NOMO-1 treated with dmso at 0.1 percent for 144 hours (cell line): ENCODE measurements at regions not wholly inside any gene's neighbourhood (a gene's known extent, or its start where the extent isn't known, plus 50 kb on each side); places are given as distances from the start of the nearest gene placed in this dataset.
"Not testable (repeated sequence)": the region's sequence is repeated elsewhere in the genome, so short reads cannot be mapped to it uniquely, and the experiment has no call there.

Experiments used
- DNase-seq: peaks from one replicate; lab custom pipeline; 2025; ENCODE audit not compliant: unreplicated experiment; lab: John Stamatoyannopoulos, UW

DNA sequence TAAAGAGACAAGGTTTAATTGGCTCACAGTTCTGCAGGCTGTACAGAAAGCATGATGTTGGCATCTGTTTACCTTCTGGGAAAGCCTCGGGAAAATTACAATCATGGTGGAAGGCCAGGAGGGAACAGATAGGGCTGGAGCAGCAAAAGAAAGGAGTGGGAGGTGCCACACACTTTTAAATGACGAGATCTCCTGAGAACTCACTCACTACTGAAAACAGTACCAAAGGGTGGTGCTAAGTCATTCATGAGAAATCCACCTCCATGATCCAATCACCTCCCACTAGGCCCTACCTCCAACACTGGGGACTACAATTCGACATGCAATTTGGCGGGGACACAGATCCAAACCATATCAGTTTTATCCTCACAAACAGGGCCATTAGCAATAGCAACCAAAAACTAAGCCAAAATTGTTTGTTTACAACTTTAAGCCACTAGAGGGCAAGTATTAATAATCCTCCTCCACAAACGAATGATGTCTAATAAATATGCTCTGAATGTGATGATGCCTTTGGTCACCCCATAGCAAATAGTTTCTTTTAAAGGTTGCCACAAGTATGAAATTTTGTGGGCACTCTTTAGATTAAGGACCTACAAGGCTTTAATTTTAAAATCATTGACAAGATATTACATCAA, 129.2 kb upstream of the NRBF2 start:
- no peak for DNase-seq

DNA sequence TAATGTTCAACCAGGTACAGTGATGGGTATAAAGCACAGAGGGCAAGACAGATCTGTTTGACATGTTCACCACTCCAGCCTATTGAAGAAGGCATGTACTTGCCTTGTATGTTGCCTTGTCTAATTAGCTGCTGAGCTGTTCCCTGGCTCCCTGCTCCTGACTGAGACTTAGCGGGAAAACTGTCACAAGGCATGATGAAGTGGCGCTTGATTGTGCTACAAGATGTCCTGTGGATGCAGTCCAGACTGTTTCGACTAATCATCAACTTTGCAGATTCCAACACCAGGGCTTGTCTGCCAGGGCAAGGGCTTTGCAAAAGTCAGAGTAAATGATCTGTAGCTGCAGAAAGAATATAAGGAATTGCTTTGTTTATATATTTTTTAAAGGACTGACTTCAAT, 136.2 kb upstream of the NRBF2 start:
- DNase-seq: no peak

DNA sequence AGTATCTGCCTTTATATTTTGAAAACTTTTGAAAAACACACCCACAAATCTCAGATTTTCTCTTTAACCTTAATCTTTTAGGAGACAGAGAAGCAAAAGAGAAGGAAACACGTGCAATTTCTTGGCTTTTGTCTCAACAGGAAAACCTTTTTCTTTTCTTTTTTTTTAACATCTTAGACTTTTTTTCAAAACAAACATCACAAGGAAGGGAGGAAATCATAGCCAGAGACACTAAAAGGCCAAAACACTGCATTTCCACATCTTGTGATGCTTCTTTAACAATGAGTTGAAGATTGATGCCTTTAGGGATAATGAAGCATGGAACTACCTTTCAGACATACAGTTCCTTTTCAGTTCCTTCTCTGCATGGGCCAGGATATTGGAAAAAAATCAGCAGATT, 136.6 kb upstream of the NRBF2 start:
- no peak for DNase-seq

DNA sequence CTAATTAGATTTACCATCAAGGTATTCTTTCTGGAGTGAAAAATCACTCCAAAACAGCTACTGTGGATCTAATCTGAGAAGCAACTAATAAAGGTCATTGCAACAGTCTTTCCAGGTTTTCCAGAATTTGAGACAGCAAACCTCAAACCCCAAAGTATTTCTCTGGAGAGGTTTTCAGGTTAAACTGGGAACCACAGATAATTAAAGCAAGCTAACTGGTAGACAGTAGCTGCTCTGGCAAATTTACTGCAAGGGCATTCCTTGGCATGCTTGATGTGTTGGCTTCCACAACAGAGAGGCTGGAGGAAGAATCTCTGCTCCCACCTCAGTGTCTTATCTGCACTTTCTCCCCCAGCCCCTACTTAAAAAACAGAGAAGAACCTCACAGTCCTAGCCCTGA, 140.0 kb upstream of the NRBF2 start:
- no peak for DNase-seq

DNA sequence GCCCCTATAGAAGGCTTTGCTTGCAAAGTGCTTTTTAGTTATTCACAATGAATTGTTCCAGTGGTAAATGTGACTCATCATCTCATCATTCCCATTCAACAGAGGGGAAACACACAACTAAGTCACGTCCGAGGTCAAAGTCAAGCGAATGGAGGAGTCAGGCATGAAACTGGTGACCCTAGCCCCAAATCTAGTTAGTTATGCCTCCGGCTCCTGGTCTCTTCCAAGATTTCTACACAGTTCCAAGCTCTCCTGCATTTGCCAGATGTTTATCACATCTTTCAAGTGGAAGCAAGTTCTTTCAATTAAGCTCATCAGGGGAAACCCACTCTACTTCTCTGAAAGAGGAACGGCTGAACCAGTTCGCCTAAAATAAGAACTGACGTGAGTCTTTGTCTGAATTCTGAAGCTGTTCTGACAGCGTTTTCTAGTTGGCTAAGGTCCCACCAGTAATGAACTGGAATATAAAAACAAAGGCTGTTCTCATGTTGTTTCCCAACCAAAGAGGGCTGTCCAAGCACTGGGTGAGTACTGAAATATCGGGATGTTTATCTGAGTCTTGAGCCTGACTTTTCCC, 140.9 kb upstream of the NRBF2 start:
- DNase-seq: no peak

DNA sequence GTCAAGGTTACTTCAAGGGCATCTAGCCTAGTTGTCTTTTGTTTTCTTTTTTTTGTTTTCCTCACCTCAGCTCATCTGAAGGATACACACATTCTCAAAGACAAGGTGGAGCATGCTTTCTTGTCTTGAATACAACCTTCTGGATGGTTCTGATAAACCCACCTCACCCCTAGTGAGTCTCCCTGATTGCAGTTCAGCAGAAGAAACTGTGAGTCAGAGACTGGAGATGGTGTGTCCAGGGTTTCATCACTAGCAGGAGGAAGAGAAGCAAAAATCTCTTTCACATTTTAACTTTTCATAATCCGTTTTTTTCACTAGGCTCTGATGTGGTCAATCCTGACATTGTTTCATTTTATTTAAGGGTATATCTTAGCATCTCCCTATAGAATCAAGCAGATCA, 143.0 kb upstream of the NRBF2 start:
- DNase-seq: no peak

DNA sequence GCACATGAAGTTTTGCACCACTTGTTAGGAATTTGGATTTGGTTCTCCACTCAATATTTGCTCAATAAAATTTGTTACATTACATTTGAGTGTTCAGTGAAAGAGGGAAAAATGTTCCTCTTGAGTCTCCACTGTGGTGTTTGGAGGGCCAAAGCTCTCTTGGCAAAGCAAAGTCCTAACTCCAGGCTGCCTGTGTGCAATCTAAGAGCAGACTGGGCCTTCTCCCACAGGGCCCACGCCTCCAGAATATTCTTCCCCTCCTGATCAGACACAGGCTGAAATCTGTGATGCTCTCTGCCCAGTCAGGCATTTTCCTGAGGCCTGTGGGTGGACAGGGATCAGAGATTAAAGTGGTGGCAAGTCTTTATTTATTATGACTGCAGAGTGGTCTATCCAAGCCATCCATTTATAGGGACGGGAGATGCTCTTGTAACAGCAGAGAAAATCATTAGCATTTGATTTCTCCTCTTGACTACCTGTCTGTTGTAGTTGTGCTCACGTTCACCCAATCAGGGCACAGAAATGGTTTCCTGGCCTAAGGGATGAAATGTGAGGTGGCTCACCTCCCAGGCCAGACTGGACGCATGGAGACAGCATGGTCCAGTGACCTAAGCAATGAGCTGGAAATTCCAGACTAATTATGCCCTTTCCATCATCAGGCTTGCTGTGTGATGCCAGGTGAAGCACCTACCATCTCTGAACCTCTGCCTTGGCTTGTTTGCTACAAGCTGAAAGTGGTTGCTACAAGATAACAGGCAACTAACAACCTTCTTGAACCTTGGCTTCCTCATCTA, 147.1 kb upstream of the NRBF2 start:
- DNase-seq: no peak

DNA sequence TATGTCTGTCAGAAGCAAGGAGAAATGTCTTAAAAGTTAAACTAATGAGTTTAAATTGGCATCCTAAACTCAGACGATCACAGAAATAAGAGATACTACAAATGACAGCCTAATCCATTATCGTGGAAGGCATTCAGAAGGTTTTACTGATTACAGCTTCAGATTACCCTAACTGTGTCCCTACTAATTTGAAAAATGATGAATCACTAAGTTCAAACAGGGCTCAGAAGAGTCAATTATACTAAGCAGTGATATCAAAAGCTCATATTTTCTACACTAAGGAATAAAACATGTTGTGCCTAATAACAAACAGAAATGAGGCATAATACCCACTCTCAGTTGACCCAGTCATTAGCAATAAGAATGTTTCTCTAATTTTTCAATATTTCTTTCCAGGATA, 152.0 kb upstream of the NRBF2 start:
- no peak for DNase-seq

DNA sequence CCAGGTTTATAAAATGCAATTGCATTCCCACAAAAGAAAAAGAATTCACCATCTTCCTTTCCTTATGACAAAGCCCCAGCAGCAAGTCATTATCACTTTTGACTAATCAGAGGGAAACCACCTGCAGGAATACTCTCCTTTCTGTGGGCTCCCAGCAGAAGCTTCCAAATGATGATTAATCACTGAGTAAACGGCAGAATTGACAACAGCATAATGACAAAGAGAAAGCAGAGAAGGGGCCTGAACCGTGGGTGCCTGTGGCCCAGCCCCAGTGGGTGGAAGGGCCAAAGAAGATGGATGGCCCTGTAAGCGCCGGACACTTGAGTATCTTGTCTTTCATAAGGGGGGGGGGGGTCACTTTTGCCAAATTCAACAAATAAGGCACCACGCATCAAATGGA, 152.4 kb upstream of the NRBF2 start:
- no peak for DNase-seq

DNA sequence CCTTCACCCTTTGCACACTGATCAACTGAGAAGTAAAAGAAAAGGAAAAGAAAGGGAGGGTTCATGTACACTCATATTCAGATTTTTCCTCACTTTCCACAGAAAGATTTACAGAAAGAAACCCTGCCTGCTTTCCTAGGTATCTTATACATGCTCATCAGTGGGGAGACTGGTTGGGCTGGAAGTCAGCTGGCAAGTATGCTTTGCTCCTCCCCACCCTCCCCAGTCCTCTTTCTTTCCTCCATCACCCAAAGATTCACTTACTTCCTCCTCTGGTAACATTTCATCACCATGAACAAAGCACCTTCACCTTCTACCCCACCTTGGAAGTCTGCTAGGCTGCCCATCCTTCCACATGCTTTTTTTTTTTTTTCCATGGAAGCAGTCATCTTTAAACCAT, 153.2 kb upstream of the NRBF2 start:
- DNase-seq: no peak

DNA sequence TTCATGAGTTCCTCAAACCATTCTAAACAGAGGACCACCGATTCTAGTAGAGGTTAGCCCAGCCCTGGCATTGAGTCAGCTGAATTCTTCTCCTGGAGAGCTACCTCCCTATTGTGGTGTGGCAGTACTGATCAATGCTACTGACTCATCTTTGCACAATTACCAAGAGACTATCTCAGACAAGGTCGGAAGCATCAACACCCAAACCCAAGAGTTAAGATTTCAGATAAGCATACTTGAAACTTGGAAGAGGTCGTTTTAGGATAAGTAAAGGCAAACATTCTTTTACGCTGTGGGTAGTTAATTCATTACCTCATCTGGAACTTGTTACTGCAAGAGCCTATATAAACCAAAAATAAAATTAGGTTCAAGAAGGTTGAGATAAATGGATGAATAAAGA, 154.6 kb upstream of the NRBF2 start:
- DNase-seq: no peak

DNA sequence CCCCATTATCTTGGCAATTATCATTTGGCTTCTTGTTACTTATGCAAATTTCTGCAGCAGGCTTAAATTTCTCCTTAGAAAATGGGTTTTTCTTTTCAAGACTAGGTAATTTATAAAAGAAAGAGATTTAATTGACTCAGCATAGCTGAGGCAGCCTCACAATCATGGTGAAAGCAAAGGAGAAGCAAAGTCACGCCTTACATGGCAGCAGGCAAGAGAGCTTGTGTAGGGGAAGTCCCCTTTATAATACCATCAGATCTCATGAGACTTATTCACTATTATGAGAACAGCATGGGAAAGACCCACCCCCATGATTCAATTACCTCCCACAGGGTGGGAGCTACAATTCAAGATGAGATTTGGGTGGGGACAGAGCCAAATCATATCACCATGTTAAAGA, 158.3 kb upstream of the NRBF2 start:
- not testable (repeated sequence) for DNase-seq

DNA sequence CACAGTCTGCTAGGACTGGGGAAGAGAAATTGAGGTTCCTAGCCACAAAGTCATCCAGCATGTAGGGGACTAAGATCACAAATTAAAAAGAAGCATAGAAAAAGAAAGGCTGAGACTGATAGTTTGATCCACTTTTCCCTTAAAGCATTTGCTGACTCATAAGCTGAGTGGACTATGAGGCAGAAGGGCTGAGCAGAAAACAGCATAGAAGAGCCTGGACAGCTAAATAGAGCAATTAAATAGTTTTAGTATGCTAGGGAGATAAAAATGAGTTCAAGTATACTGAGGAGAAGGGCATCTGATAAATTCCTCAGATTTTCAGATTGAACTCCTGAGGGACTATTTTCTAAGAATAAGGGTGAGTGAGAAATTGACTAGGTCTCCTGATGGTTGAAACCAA, 155.9 kb upstream of the EGR2 start:
- DNase-seq: no peak

DNA sequence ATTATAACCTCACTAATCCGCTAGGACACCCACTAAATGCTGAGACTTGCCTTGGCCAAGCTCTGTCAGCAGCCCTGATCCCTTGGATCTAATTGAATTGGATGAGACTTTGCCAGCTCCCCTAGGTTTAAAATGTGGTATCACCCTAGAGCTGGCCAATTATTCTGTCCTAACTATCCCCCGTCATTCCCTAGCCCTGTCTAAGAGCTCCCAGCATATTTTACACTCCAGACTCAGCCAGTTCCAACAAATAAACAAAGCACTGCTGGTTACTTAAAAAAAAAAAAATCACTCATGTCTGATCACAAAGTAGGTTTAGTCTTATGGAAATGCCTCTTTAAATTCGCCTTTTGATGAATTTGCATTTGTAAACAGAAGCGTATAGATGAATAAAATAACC, 147.9 kb upstream of the EGR2 start:
- DNase-seq: no peak

DNA sequence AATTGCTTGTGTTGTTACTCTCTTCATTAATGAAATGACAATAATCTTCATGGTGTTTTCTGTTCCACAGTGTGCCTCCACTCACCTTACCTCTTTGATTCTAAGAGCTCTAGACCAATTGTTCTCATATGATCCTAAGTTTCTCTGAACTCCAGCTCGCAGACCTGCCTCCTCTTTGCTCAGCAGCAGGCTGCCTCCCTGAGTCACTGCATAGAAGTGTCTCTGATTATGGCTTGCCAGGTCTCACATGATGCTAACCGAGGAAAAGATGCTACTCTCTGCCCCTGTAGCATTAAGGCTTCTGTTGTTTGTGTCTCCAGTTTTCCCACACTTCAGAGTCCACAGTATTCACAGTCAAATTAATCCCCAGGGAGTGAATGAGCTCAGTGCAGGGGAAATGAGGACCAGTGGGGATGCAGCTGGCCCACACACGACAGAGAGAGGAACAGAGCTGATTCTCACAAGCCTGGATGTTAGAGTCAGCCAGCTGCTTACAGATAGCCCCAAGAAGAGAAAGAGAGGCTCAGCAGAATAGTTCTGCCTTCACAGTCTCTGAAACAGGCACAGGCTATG, 145.9 kb upstream of the EGR2 start:
- no peak for DNase-seq

DNA sequence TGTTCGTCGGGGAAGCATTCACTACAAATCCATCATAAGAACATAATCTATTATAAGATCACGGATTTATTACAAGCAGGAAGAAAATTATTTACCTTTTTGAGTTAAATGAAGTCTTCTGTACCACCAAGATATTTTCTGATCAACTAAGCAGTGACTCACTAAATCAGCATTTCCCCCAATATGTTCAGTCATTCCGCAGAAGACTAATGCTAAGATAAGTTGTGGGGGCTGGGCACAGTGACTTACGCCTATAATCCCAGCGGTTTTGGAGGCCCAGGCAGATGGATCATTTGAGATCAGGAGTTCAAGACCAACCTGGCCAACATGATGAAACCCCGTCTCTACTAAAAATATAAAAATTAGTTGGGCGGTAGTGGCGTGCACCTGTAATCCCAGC, 144.2 kb upstream of the EGR2 start:
- no peak for DNase-seq

DNA sequence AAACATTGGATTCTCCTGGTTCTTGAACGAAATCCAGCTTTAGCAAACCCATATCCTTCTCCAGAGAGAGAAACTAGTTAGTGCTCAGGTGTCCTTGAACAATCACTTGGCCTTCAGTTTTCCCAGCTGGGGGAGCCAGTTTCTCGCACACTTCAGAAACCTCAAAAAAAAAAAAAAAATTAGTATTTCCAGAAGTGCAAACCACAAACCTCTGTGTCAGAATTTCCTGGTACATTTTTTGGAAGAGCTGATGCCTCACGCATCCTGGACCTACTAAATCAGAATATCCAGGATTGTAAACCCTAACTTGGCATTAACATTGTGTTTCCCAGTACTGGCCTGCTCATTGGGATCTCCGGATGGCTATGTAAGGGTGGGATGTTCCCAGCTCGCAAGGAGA, 143.4 kb upstream of the EGR2 start:
- no peak for DNase-seq

DNA sequence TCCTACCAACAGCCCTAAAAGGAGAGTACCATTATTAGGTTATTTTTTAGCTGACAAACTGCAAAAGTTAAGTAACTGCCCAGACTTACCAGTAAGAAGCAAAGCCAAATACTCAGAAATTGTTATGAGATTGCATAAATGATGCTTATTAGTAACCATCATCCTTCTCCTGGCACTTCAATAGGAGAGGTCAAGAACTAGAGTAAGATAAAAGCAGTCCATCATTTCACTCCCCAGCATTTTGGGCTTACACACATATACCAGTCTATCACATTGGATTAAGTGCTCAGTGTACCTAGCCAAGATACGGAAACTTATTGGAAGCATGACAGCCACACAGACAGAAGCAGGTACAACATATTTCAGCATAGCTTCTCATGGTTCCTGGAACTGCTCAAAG, 142.8 kb upstream of the EGR2 start:
- no peak for DNase-seq

DNA sequence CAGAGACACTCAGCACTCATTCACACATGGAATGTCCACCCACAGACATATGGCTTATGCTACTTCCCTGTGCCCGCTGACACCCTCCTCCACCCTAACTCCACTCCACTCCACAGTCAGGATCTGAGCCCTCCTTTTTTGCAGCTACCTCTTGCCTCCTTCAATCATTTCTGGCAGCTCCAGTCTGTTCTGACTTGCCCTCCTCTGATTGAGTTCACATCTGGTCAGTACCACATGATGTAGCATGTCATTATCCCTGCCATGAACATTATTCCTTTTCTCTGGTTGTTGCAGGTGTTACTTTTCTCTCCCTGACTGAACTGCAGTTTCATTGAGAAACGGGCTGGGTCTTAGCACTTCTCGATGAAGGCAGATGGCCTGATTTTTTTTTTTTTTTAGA, 130.1 kb upstream of the EGR2 start:
- DNase-seq: no peak

DNA sequence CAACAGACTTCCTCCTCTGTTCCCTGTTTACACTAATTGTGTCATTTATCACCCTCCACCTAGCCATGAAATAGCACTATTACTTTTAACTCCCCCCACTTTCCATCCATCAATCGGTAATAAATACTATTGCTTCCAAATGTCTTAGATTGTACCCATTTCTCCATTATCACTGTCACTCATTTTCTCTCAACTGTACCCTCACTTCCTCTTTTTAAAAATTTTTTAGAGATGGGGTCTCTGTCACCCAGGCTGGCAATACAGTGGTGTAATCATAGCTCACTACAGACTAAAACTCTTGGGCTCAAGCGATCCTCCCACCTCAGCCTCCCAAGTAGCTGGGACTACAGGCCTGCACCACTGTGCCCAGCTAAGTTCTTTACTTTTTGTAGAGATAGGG, 123.5 kb upstream of the EGR2 start:
- no peak for DNase-seq

DNA sequence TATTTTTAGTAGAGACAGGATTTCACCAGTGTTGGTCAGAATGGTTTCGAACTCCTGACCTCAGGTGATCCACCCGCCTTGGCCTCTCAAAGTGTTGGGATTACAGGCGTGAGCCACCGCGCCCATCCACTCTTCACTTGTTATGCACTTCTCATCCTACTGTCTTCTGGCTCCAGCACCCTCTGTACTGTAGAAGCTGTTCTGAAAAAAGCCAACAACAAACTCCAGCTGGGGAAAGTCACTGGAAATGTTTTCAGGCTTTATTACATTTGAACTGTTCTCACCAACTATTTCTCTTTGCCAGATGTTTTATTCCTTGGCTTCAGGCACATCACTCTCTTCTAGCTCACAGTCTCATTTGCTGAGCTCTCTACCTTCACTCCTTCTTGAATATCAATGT, 122.5 kb upstream of the EGR2 start:
- no peak for DNase-seq

DNA sequence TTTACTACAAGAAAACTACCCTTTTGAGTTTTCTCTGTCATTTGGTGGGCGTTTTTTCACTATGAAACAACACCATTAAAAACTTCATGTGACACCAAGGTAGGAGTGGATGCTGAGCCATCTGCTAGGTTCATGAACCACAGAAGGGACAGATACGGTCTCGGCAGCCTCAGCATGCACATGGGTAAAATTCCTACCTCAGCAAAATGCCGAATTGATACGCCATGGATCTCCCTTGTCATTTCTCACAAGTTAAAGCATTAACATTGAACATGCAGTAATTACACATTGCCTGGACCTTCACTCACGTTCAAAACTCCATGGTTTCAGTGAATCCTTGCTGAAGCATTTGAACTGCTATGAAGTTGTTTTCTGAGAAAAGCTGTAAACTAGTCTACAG, 121.5 kb upstream of the EGR2 start:
- DNase-seq: no peak
